ENCODE measurements at regions not wholly inside any gene's neighbourhood (a gene's known extent, or its start where the extent isn't known, plus 50 kb on each side); places are given as distances from the start of the nearest gene placed in this dataset.
"Not testable (repeated sequence)": the region's sequence is repeated elsewhere in the genome, so short reads cannot be mapped to it uniquely, and the experiment has no call there.

DNA sequence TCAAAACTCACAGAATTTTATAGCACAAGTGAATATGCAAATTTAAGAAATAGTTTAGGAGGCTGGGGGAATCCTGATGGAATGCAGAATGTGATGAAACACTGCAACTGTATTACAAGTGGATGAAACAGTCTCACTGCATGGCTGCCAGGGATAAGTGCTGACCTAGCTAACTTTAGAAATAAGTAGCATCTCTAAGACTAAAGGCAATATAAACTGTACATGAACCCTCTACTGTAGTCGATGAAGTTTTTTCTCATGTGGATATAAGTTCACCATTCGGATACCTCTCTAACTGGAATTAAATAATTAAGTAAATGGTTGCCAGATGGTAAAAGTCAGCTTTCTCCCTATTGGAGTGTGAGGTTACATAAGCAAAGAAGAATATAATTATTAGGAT lies 777.8 kb upstream of the RAB6C start:
- no peak for DNase-seq (ENCODE audit: low read depth)

DNA sequence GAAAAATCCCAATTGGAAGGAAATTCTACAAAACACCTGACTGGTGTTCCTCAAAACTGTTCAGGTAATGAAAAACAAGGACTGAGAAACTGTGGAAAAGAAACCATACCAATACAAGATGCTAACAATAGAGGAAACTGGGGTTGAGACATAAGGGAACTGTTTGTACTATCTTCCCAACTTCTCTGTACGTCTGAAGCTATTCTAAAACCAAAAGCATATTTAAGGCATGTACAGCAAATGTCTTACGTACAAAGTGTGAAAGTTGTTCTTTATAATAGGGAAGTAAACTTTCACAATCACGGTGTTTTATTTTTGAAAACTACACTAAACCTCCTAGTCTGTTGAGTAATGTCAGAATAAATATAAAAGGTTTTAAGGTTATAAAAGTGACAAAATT lies 776.1 kb upstream of the RAB6C start:
- no peak for DNase-seq (ENCODE audit: low read depth)

DNA sequence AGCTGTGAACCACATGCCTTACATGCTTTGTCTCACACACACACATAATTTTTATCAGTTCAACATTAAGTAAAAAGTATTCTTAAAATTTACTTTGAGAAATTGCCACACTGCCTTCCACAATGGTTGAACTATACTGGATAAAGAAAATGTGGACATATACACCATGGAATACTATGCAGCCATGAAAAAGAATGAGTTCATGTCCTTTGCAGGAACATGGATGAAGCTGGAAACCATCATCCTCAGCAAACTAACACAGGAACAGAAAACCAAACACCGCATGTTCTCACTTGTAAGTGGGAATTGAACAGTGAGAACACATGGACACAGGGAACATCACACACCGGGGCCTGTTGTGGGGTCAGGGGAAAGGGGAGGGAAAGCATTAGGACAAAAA lies 774.9 kb upstream of the RAB6C start:
- not testable (repeated sequence) for DNase-seq (ENCODE audit: low read depth)

DNA sequence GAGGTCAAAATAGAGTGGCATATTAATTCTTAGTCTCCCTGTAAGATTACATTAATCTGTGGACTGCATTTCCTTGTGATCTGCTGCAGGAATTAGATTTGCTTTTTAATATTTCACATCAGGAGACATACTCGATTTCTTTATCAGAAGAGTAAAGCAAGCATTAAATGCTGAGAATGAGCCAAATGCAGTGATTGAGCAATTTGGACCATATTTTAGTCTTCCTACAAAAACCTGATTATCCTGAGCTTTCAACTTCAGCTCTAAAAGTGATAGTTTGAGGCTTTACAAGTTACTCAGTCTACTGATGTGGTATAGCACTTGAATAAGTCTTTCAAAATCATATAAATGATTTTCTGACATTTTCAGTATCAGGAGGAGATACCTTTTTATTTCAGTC lies 774.3 kb upstream of the RAB6C start:
- DNase-seq (ENCODE audit: low read depth): no peak

DNA sequence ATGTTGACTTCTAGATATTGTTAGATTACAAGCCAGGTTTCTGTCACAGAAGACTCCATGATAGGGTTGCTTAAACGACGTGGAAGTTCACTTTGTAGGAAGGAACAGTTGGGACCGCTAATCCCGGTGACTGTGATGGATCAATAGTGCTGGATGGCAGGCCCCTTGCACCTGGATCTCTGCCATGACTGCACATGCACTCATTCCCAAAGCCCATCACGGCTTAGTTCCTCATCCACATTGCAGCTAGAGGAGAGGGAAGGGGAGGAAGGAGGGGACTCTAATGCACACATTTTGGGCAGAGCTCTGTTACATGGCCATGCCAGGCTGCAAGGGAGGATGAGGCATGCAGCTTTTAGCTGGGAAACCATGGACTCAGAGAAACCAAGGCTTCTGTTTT lies 773.7 kb upstream of the RAB6C start:
- DNase-seq (ENCODE audit: low read depth): no peak

DNA sequence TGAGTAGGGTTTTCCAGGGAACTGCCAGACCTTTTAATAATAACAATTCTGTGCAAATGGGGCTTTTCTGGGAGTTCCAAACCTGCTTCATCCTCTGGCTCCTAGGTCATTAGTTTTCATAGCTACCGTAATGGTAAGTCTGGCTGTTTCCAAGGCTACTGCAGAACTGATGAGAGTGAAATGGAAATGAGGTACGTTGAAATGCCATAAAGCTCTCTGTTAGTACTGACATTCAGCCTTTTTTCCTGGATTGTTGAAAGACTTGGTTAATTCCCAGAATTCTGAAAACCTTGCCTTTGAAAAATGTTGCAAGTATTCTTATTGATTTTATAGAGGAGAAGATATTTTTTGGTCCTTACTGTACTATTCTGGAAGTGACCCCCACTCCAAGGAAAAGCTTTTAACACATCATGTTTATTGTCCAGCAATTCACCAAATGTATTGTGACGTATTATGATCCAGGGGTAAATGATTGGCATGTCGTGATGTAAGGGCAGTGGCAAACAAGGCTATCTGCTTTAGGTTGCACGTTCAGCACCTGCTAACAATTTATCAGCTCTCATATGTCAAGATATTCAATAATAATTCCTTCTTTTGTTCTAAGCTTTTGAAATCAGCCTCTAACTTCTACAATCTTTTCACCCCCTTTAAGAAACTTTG lies 767.0 kb upstream of the RAB6C start:
- DNase-seq (ENCODE audit: low read depth): no peak

DNA sequence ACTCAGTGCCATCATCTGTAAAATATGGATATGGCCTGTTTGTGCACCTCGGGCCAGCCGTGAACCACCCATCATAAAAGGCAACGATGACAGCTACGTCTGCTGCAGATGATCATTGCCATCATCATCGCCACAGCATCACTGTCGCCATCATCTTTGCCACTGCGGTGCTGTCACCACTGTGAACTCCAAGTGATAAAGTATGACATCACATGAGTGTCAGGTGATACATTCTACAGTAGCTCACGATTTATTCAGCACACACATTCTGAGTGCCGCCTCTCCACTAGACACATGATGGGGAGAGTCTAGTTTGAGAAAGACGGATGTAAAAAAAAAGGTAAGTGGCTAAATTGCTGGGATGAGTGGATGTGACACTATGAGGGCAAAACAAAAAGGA lies 755.4 kb upstream of the RAB6C start:
- DNase-seq (ENCODE audit: low read depth): no peak

DNA sequence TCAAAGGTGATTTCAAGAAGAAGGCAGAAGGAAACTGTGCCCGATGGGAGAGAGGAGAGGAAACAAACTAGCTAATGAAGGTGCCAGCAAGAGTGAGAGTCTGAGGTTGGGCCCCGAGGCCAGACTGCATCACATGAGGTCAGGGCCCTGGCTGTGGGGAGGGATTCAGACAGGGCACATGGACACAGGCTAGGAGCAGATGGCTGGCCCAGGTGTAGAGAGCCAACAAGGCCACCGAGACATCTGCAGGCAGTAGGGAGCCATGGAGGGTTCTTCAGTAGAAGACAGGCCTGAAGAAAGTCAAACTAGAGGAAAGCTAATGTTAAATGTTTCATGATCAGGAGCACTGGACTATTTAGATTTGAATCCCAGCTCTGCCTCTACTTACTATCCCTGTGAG lies 755.0 kb upstream of the RAB6C start:
- no peak for DNase-seq (ENCODE audit: low read depth)

DNA sequence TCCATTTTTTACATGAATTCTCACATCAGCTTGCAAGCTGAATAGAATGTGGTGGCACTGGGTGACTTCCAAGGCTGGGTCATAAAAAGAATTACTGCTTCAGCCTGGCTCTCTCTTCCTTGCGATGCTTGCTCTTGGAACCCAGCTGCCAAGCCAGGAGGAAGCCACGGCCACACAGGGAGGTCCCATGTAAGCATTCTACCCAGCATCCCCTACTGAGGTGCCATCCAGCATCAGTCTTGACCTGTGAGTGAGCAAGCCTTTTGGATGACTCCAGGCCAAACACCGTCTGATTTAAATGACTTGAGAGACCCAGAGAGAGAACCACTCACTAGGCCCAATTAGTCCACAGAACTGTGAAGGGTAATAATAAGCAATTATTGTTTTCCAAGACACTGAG lies 750.3 kb upstream of the RAB6C start:
- no peak for DNase-seq (ENCODE audit: low read depth)

DNA sequence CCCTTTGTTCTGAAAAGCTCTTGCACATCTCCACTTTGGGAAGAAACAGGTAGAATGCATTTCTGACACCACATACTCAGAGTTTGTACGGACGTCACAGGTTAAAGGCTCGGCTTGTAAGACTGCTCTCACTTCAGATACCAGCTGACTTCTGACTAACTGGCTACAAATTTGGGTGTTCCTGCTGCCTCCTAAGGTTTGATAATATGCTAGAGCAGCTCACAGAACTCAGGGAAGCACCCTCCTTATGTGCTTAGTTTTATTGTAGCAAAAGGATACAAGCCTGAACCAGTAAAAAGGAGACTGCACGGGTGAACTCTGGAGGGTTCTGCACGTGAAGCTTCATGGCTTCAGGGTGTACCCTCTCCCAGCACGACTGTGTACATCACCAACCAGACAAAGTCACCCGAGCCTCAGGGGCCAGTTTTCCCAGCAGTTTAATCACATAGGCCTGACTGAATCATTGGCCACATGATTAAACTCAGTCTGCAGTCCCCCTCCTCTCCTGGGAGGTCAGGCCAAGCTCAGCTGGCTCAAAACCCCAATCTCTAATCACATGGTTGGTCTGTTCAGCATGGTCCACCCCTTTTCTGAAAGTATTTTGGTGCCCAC lies 749.5 kb upstream of the RAB6C start:
- no peak for DNase-seq (ENCODE audit: low read depth)

DNA sequence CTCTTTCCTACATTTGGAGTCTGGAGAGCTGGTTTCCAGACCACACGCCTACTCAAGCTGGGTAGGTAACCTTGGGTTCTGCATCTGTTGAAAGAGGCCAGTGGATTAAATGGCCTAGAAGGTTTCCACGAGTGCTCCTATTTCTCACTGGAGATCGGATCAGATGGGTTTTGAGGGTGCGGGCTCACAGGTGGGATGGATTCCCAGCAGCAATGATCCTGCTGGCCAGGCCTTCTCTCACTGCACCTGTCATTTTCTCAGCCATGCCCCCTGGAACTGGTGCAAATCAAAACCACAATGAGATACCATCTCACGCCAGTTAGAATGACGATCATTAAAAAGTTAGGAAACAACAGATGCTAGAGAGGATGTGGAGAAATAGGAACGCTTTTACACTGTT lies 747.5 kb upstream of the RAB6C start:
- DNase-seq (ENCODE audit: low read depth): no peak

DNA sequence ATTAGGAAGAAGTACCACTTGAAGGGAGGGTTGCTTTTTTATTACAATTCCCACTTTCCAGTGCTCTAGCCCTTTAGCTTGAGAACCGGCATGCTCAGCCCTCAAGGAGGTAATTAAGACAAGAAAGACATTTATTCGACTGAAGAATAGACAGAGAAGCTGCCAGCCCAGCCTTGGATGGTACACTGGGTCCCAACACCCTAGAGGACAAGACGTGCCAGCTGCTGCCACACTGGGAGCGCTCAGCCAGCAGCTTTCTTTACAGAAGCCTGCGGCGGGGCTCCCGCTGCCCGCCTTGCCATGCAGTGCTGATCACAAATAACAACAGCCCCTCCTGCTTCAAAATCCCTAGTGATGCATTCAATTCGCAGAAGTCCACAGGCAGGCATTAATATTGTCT lies 746.3 kb upstream of the RAB6C start:
- DNase-seq (ENCODE audit: low read depth): no peak

DNA sequence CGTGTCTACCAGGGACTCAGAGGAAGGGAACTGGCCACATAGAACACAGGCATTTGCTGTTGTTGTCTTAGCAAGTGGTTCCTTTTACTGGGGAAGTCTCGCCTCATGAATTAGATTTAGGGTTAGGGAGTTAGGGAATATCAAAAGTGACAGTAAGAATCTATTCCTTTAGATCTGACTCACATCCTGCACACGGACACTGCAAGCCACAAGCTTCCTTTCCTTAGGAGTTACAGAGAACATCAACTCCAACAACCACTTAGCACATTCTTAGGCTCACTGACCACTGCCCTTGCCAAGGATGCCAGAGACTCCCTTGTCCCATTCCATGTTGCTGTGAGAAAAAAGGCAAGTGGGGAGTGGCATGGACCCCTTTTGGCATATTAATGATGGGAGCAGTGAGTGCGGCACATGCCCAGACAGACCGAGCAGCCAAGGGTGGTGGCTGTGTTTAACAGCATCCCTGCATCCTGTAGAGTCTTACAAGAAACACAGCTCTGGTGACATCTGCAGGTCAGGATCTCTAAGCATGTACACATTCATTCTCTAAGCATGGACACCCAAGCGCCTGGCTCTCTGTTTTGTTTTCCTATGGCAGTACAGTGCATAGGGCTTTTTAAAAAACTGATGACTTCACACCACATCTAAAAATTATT lies 745.6 kb upstream of the RAB6C start:
- no peak for DNase-seq (ENCODE audit: low read depth)

DNA sequence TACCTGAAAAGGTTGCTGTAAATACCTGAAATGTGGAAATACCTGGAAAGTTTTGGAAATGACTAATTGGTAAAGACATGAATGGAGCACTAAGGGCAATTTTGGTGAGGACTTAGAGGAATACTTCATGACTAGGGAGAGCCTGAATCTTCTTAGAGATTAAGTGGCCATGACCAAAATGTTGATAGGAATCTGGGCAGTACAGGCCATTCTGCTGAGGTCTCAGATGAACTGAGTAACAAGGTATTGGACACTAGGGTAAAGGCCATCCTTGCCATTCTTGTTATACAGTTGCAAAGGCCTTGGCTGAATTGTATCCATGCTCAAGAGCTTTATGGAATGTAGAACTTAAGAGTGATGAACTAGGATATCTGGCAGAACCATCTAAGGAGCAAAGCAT lies 742.9 kb upstream of the RAB6C start:
- no peak for DNase-seq (ENCODE audit: low read depth)

DNA sequence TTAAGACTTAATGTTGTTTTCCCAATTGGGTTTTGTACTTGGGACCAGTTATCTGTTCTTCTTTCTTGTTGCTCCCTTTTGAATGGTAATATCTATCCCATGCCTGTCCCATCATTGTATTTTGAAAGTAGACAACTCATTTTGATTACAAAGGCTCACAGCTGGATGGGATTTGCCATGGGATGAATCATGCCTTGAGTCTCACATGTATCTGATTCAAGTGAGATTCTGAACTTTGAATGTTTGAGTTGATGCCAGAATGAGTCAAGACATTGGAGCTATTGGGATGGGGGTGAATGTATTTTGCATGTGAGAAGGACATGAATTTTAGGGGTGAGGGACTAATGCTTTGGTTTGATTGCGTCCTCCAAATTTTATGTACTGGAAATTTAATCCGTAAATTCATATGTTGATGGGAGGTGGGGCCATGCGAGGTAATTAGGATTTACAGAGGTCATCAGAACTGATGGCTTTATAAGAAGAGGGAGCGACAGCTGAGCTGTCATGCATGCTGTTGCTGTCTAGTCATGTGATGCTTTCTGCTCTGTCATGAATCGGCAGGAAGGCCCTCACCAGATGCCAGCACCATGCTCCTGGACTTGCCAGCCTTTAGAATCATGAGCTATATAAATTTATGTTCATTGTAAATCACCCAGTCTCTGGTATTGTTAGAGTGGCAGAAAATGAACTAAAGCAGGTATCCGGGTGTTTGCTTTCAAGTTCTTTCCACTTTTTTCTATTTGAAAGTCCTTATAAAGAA lies 741.3 kb upstream of the RAB6C start:
- no peak for DNase-seq (ENCODE audit: low read depth)

DNA sequence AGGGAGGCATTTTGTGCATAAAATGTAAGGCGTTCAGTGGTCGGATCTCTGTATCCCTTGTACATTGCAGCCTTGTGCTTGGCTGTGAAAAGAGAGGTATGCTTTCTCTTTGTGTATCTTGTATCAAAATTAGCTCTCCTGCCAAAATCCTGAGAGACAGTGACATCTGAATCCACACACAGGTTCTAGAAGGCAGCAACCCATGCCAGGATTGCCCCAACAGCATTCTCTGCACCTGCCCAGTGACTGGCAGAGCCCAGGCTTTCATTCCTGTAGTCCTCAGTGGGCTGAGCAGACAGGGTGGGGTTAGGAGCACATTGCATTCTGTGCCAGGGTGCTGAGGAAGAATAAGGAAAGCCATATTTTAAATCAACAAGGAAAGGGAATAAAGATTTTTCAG lies 740.3 kb upstream of the RAB6C start:
- no peak for DNase-seq (ENCODE audit: low read depth)

DNA sequence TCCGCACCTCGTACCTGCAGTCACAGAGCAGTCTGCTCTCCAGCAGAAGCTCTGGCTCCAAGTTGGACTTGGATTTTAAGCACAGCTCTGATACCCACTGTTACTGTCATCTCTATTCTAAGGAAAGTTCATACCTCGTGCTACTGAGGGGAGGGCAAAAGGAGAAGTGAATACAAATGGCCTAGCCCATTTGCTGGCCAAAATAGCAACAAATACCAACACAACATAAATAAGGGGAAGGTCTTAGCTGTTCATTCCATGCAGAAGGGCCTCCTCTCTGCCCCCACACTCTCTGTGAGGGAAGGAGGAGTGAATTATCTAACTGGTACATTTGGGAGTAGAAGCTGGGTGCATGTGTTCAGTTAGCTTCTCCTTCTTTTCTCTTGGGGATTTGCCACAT lies 739.4 kb upstream of the RAB6C start:
- DNase-seq (ENCODE audit: low read depth): no peak

DNA sequence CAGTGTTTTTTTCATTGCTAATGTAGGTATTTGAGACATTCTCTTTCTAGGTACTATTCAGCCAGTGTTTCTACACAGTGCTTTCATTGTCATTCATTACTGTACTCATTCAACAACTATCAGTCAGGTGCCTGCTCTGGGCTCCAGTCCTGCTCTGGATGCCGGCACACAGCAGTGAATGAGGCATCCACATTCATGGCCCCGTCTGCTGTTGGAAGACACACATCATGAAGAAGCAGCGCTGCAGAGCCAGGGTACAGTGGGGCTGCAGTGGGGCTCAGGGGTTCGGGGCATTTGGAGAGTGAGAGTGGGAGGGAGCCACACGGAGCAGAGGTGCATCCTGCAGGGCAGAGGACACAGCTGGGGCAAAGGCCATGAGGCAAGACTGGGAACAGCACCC lies 737.2 kb upstream of the RAB6C start:
- no peak for DNase-seq (ENCODE audit: low read depth)

DNA sequence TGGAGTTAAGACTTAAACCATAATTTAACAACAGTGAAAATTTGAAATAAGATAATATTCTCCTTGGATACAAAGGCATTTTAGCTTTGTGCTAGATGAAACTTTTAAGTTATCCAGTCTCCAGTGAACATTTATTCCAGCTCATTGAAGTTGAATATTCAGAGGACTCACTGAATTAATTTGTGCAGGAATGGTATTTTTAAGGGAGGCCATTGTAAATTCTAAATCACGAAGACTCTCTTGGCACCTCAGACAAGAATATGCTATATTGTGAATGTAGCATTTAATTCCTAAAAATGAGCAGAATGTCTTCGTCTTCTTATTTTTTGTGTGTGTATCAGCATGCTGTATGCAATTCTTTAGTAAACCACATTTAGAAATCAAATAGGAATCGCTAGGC lies 731.7 kb upstream of the RAB6C start:
- no peak for DNase-seq (ENCODE audit: low read depth)

DNA sequence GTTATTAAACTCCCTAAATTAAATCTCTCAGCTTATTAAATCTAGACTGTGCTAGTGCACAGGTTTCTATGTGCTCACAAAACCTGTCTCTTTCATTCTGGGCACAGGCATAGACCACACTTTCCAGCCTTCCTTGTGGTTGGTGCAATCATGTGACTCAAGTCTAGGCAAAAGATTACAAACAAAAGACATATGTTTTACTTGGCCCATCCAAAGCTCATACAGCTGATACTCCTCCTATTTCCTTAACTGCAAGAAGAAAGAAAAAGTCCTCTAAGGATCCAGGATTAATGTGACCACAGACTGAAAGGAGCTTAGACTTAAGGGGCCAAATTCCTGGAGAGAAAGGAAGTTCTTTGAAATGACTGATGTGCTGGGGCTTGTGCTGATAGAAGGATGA lies 731.3 kb upstream of the RAB6C start:
- no peak for DNase-seq (ENCODE audit: low read depth)

DNA sequence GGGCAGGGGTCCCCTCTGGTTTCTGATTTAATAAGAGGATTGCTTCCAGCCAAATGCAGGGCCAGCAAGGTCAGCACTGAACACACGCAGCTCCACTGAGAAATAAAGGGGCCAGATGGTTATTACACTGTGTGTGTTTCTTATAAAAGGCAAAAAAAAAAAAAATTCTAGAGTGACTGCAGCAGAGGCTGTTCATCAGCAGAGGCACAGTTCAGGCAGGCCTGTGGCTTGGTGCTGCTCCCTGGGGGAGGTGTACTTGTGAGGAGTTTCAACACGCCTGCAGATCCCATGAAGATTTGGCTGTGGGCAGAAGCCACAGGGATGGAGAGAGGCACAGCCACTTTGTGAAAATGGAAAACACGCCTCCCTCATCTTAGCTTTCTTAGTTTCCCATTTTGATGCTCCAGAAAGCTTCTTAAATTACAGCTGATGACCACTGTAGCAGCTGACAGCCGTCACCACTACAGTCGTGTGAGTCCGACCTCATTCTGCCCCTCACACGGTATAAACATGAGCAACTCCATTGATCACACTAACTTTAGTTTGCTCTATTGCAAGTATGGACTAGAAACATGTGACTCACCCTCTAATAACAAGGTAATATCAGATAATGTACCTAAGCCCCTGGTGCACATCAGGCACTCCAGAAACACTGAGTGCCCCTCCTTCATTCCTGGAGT lies 726.5 kb upstream of the RAB6C start:
- DNase-seq (ENCODE audit: low read depth): no peak

DNA sequence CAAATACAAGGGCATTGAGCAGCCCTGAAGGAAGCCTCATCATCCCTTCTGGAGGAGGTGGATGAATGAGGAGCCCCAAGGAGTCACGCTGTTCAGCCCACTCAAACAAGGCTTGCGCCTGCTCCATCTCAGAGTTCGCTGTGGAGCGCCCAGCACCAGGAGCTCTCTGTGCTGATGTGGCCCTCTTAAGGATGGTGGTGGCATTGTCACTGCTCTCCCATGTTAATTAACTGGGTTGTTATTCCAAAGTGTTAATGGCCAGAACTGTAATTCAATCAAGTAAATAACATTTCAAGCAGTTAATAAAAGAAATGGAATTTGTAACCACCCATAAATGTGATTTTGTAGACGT lies 726.0 kb upstream of the RAB6C start:
- no peak for DNase-seq (ENCODE audit: low read depth)

DNA sequence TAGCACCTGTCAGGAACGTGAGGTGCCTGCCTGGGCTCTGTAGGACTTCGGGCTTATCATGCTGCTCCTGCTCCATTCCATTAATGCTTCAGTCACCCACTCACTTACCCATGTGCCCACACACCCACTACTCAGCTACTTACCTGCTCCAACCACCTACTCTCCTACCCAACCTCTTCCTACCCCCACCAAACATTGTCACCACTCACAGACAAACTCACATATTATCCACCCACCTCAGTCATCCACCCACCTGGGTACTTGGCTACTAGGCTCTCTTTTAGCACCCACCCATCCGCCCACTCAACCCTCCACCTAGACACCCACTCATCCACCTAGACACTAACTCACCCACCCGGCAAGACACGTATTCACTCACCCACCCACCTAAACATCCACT lies 724.7 kb upstream of the RAB6C start:
- no peak for DNase-seq (ENCODE audit: low read depth)
